Ovary (tissue), 7 donors: ENCODE measurements at regions not wholly inside any gene's neighbourhood (a gene's known extent, or its start where the extent isn't known, plus 50 kb on each side); places are given as distances from the start of the nearest gene placed in this dataset.

Source experiments
- DNase-seq, 5 donors: peaks; one replicate each; pipeline ENCODE4 v3.0.0-alpha.2; 2019 to 2020
- H3K27ac ChIP-seq, 2 donors: fragments of 200-600 bp; one replicate each; pipeline versions ENCODE4 v1.5.1 to v1.8.0; 2019 to 2022
- H3K27me3 ChIP-seq: fragments of 200-600 bp; one replicate; pipeline ENCODE4 v1.8.0; 2022
- H3K36me3 ChIP-seq: fragments of 200-600 bp; sonication (generic); one replicate; pipeline ENCODE4 v1.5.1; 2019
- H3K4me1 ChIP-seq: one replicate; pipeline ENCODE4 v1.8.1; 2013; ENCODE audit warnings: mild to moderate bottlenecking, moderate library complexity; ENCODE audit not compliant: insufficient read depth
- H3K4me3 ChIP-seq: fragments of 200-600 bp; sonication (generic); one replicate; pipeline ENCODE4 v1.5.1; 2017
- H3K9me3 ChIP-seq, 2 donors: fragments of 200-600 bp in 1 of 2; sonication (generic) in 1 of 2; one replicate each; pipeline versions ENCODE4 v1.5.1 to v1.8.1; 2013 to 2019; ENCODE audit warnings: mild to moderate bottlenecking in 1 of 2, moderate library complexity in 1 of 2
- CTCF ChIP-seq, 3 donors: fragments of 450-650 bp in 2 of 3; fragments of 200-600 bp in 1 of 3; IDR thresholded peaks; one replicate each; pipeline versions ENCODE4 v1.5.1 to v1.8.0; 2016 to 2022; ENCODE audit warnings: antibody characterized with exemption in 3 of 3, mild to moderate bottlenecking in 1 of 3
- EP300 ChIP-seq: sonication (generic); formaldehyde crosslinking; IDR thresholded peaks from one replicate; pipeline ENCODE4 v1.6.1; 2017; ENCODE audit warnings: antibody characterized with exemption
- POLR2A ChIP-seq: fragments of 450-650 bp; IDR thresholded peaks from one replicate; pipeline ENCODE4 v1.6.1; 2017; ENCODE audit warnings: antibody characterized with exemption, mild to moderate bottlenecking, moderate library complexity
- WGBS, 3 donors: extraction: QIAGEN DNeasy Blood & Tissue Kit in 1 of 3; methylation state at CpG; one replicate each; pipeline versions ENCODE4 v1.1.5 to v1.1.7; 2013 to 2017; 5-methylcytosine and 5-hydroxymethylcytosine counted together
- intact Hi-C, 4 donors: fragments of 100-400 bp; cut with DNase I; formaldehyde crosslinking; loops; one replicate each; pipeline versions ENCODE4 v1.11.0 to v1.15.1; 2022 to 2023
- donor health status: DM: no; HTN: no; CAD: no; lungs with moderate emphysema.
- donor health status: DM: no; HTN: no; CAD: no.
- donor health status: Bipolar disorder and iron deficiency.
- donor health status: DM: no; HTN: no; CAD: no.
- donor health status: DM: yes; HTN: yes; CAD: no.

GRCh38 chr2:198390670-198391069, 586.3 kb downstream of the PLCL1 start:
- no peaks in the 10 kb centered on the region for H3K4me1 ChIP-seq
- intact Hi-C loops, result no loop called here
- WGBS, 3 donors, result 93 to 95% (median 94%) methylated on average over 3 of the region's 3 CpGs

DNA sequence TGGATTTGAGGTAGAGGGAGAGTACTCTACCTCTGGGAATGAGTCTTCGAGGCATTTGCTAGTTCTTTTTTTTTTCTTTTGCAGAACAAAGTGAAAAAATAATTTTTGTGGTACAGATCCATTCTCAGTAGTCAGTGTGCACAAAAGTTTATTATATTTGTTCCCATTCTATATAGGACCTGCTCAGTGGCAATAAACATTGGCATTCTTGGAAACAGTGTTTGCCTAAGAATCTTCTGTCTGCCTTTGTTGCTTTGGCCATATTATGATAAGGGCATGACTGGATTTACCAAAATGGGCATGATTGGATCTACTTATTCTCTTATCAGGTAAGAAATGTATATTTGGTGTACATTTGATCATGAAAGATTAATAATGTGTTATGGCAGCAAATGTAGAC, 583.3 kb downstream of the PLCL1 start:
- no peak for DNase-seq
- Histone ChIP-seq H3K27ac (no peak overlapping the region), H3K27me3 (no peaks in the 10 kb centered on the region), H3K4me1 (no peaks in the 10 kb centered on the region), H3K36me3 (no peaks in the 10 kb centered on the region), H3K9me3 (no peaks in the 10 kb centered on the region), H3K4me3 (no peak overlapping the region)
- TF ChIP-seq POLR2A (no peak), EP300 (no peak), CTCF (IDR thresholded peaks at IDR 0.05) (no peak)
- WGBS, 3 donors, result 0% methylated on average over 1 of the region's 1 CpG
- intact Hi-C loops, result no loop called here

More at GRCh38 chr2:198390670-198391069, 586.3 kb downstream of the PLCL1 start:
- no peaks in the 10 kb centered on the region for H3K27me3 ChIP-seq
- no peak overlapping the region for H3K4me3 ChIP-seq
- no peak for DNase-seq
- TF ChIP-seq POLR2A (no peak), CTCF (IDR thresholded peaks at IDR 0.05) (no peak), EP300 (no peak)
- no peaks in the 10 kb centered on the region for H3K9me3 ChIP-seq
- no peak overlapping the region for H3K27ac ChIP-seq
- H3K36me3 ChIP-seq, result no peaks in the 10 kb centered on the region

- Histone ChIP-seq H3K36me3 (no peaks in the 10 kb centered on the region), H3K9me3 (no peaks in the 10 kb centered on the region), H3K27me3 (no peaks in the 10 kb centered on the region), H3K4me1 (no peaks in the 10 kb centered on the region), H3K27ac (no peak overlapping the region), H3K4me3 (no peak overlapping the region)
- no peak for DNase-seq
- intact Hi-C loops, result no loop called here
- WGBS, 3 donors, result 85 to 87% (median 86%) methylated on average over 1 of the region's 1 CpG
- TF ChIP-seq POLR2A (no peak), CTCF (IDR thresholded peaks at IDR 0.05) (no peak), EP300 (no peak)
Observed at GRCh38 chr2:198385856-198386255, 581.5 kb downstream of the PLCL1 start.

GRCh38 chr2:198385326-198385725, 580.9 kb downstream of the PLCL1 start:
- 39 to 64% (median 41%) methylated on average over 4 of the region's 4 CpGs for WGBS, 3 donors

More at GRCh38 chr2:198385326-198385725, 580.9 kb downstream of the PLCL1 start:
- Histone ChIP-seq H3K27ac (no peak overlapping the region), H3K36me3 (no peaks in the 10 kb centered on the region), H3K4me3 (no peak overlapping the region), H3K4me1 (no peaks in the 10 kb centered on the region), H3K27me3 (no peaks in the 10 kb centered on the region), H3K9me3 (no peaks in the 10 kb centered on the region)
- intact Hi-C loops, result no loop called here
- TF ChIP-seq EP300 (no peak), POLR2A (no peak), CTCF (IDR thresholded peaks at IDR 0.05) (no peak)
- no peak for DNase-seq
